Endothelial cell of umbilical vein (primary cell): ENCODE measurements at regions not wholly inside any gene's neighbourhood (a gene's known extent, or its start where the extent isn't known, plus 50 kb on each side); places are given as distances from the start of the nearest gene placed in this dataset.

ENCODE experiments used
- BruUV-seq: library from RNA; stranded (reverse); fragments of 400-500 nt; replicated peaks from 2 replicates; lab custom pipeline; 2021; lab: Mats Ljungman, UMichigan
- CTCF ChIA-PET: fragments of 300-600, 350-600 bp; sonication (Branson Sonifier 250); formaldehyde crosslinking; loops from one replicate; lab custom pipeline; 2021; ENCODE audit warnings: antibody characterized with exemption, inconsistent platforms; lab: Charles Lee
- POLR2A ChIA-PET: fragments of 300-600, 350-600 bp; sonication (Branson Sonifier 250); formaldehyde crosslinking; loops from one replicate; lab custom pipeline; 2021; ENCODE audit warnings: antibody characterized with exemption, inconsistent platforms; lab: Charles Lee
- DNase-seq: peaks from one replicate; pipeline ENCODE4 v3.0.0-alpha.2; 2011; ENCODE audit warnings: low read depth, low spot score
- FAIRE-seq: peaks from 2 replicates; lab custom pipeline; 2011; peaks lifted over from hg19 to GRCh38; lab: Jason Lieb, UNC
- H2AFZ ChIP-seq: 2 replicates; pipeline ENCODE4 v1.6.0; 2012; ENCODE audit warnings: low read depth, low read length, control low read depth, inconsistent platforms
- H3K27ac ChIP-seq: 2 replicates; pipeline ENCODE4 v1.5.1; 2011; ENCODE audit warnings: low read depth, mild to moderate bottlenecking, control low read depth, low read length, moderate library complexity; ENCODE audit not compliant: insufficient read depth
- H3K27me3 ChIP-seq, 2 experiments: 2 replicates each; pipeline versions ENCODE4 v1.6.0 to v1.6.1; 2011; ENCODE audit warnings: low read length in 2 of 2, mixed read lengths in 1 of 2; ENCODE audit not compliant: control insufficient read depth in 2 of 2, insufficient read depth in 2 of 2
- H3K36me3 ChIP-seq, 2 experiments: 2 replicates in 1 of 2; 3 replicates in 1 of 2; pipeline ENCODE4 v1.5.1; 2011; ENCODE audit warnings: low read length in 2 of 2, mild to moderate bottlenecking in 1 of 2, moderate library complexity in 1 of 2; ENCODE audit not compliant: control insufficient read depth in 2 of 2, insufficient read depth in 2 of 2; ENCODE audit errors: extremely low read depth in 1 of 2
- H3K4me1 ChIP-seq: 3 replicates; pipeline ENCODE4 v1.5.1; 2011; ENCODE audit warnings: mild to moderate bottlenecking, low read length; ENCODE audit not compliant: control insufficient read depth, insufficient read depth; ENCODE audit errors: extremely low read depth
- H3K4me2 ChIP-seq: 2 replicates; pipeline ENCODE4 v1.6.1; 2011; ENCODE audit warnings: low read length, control low read depth, mixed read lengths; ENCODE audit not compliant: insufficient read depth
- H3K4me3 ChIP-seq, 3 experiments: fragments of 200-600 bp in 1 of 3; sonication (generic), shearing (Covaris generic) in 1 of 3; replicated peaks in 1 of 3; 2 replicates each; pipeline ENCODE4 v1.5.1; 2011 to 2016; ENCODE audit warnings: control low read depth in 3 of 3, low read length in 3 of 3, mild to moderate bottlenecking in 2 of 3, inconsistent platforms in 1 of 3, low read depth in 1 of 3, moderate library complexity in 1 of 3; ENCODE audit not compliant: insufficient read depth in 1 of 3
- H3K79me2 ChIP-seq: 2 replicates; pipeline ENCODE4 v1.6.0; 2012; ENCODE audit warnings: low read length, inconsistent platforms; ENCODE audit not compliant: control insufficient read depth, insufficient read depth
- H3K9ac ChIP-seq: replicated peaks from 2 replicates; pipeline ENCODE3; 2011; ENCODE audit warnings: low read length, control low read depth; ENCODE audit not compliant: insufficient read depth; ENCODE audit errors: extremely low read depth
- H3K9me1 ChIP-seq: replicated peaks from 3 replicates; pipeline ENCODE4 v1.6.0; 2011; ENCODE audit warnings: mild to moderate bottlenecking, low read length; ENCODE audit not compliant: control insufficient read depth, insufficient read depth; ENCODE audit errors: extremely low read depth
- H3K9me3 ChIP-seq: replicated peaks from 2 replicates; pipeline ENCODE4 v1.5.1; 2012; ENCODE audit warnings: low read length, inconsistent platforms; ENCODE audit not compliant: control insufficient read depth, insufficient read depth
- H4K20me1 ChIP-seq: replicated peaks from 2 replicates; pipeline ENCODE3; 2011; ENCODE audit warnings: mild to moderate bottlenecking, low read length; ENCODE audit not compliant: control insufficient read depth, insufficient read depth; ENCODE audit errors: extremely low read depth
- CTCF ChIP-seq, 2 donors: IDR thresholded peaks; 1 replicate in 1 of 2; 2 replicates in 1 of 2; pipeline ENCODE4 v1.5.1; 2011; ENCODE audit warnings: low read length in 2 of 2, mild to moderate bottlenecking in 2 of 2, moderate library complexity in 2 of 2, control low read depth in 1 of 2, inconsistent platforms in 1 of 2, low read depth in 1 of 2; ENCODE audit not compliant: insufficient read depth in 1 of 2; ENCODE audit errors: extremely low read depth in 1 of 2
- EZH2 ChIP-seq: IDR thresholded peaks from 2 replicates; pipeline ENCODE4 v1.6.1; 2012; ENCODE audit warnings: borderline replicate concordance, low read depth, mild to moderate bottlenecking, moderate library complexity, low read length, inconsistent platforms; ENCODE audit not compliant: severe bottlenecking
- FOS ChIP-seq: IDR thresholded peaks from 2 replicates; pipeline ENCODE4 v1.6.1; 2011; ENCODE audit warnings: mild to moderate bottlenecking, low read length, moderate library complexity, borderline replicate concordance; ENCODE audit not compliant: insufficient read depth
- GATA2 ChIP-seq: IDR thresholded peaks from 2 replicates; pipeline ENCODE4 v1.7.0; 2011; ENCODE audit warnings: low read depth, mild to moderate bottlenecking, moderate library complexity, mixed read lengths, low read length; ENCODE audit not compliant: insufficient read length, insufficient read depth
- JUN ChIP-seq: IDR thresholded peaks from 2 replicates; pipeline ENCODE4 v1.6.1; 2011; ENCODE audit warnings: borderline replicate concordance, low read depth; ENCODE audit not compliant: insufficient read length, insufficient read depth
- MAX ChIP-seq: IDR thresholded peaks from 2 replicates; pipeline ENCODE4 v1.6.1; 2011; ENCODE audit not compliant: insufficient read depth, insufficient read length
- MYC ChIP-seq: IDR thresholded peaks from one replicate; pipeline ENCODE4 v1.6.1; 2011; ENCODE audit warnings: mild to moderate bottlenecking, low read depth, low read length
- POLR2A ChIP-seq: IDR thresholded peaks from 2 replicates; pipeline ENCODE4 v1.6.1; 2012; ENCODE audit warnings: low read depth, mild to moderate bottlenecking, control low read depth, low read length
- POLR2AphosphoS5 ChIP-seq: IDR thresholded peaks from 2 replicates; pipeline ENCODE4 v1.6.1; 2012; ENCODE audit warnings: low read depth, mild to moderate bottlenecking, control low read depth, low read length, moderate library complexity; ENCODE audit not compliant: insufficient read depth
- dilution Hi-C: fragments of 300-500 bp; cut with MboI; formaldehyde crosslinking; loops from one replicate; pipeline ENCODE4 v1.15.0; 2019; ENCODE audit warnings: low sequenced_read_pairs; ENCODE audit not compliant: extremely low pct_ligation_motif_present
- intact Hi-C: fragments of 100-400 bp; cut with micrococcal nuclease; formaldehyde crosslinking; loops from one replicate; pipeline ENCODE4 v1.10.0; 2022

- H3K4me2 ChIP-seq, result no peak overlapping the region
- H3K9ac ChIP-seq, result no peak overlapping the region
- ChIA-PET POLR2A (interaction anchor here (0.6 kb wide), 1 partner anchor 20 kb away, joined by 5 read pairs; no protein-coding TSS in a partner anchor), CTCF (interaction anchor here (0.6 to 1.8 kb wide), 5 partner anchors 17 to 207 kb away, joined by 3 to 5 read pairs (median 3); no protein-coding TSS in a partner anchor)
- dilution Hi-C loops, result no loop called here
- no TSS peak for BruUV-seq
- H3K4me1 ChIP-seq, result peaks cover 15% of the 10 kb centered on the region
- H4K20me1 ChIP-seq, result no peaks in the 10 kb centered on the region
- no peak overlapping the region for H3K4me3 ChIP-seq
- H3K36me3 ChIP-seq, result no peaks in the 10 kb centered on the region
- TF ChIP-seq POLR2AphosphoS5 (no peak), MYC (no peak), CTCF (IDR thresholded peaks at IDR 0.05; ENCODE audit: extremely low read depth in 1 of 2, insufficient read depth in 1 of 2, low read depth in 1 of 2, low read length in 2 of 2) (no peak), FOS (no peak)
- H3K27ac ChIP-seq, result no peak overlapping the region
- no peak overlapping the region for H2AFZ ChIP-seq
- DNase-seq (no peak), FAIRE-seq (no peak)
- intact Hi-C loops, result no loop called here
- H3K9me3 ChIP-seq, result no peaks in the 10 kb centered on the region
- no peaks in the 10 kb centered on the region for H3K79me2 ChIP-seq
- no peaks in the 10 kb centered on the region for H3K9me1 ChIP-seq
- no peaks in the 10 kb centered on the region for H3K27me3 ChIP-seq
These were observed 177.3 kb upstream of the ARL4C start for GRCh38 chr2:234673961-234674759.

- no peak overlapping the region for H3K4me2 ChIP-seq
- H3K9me1 ChIP-seq, result no peaks in the 10 kb centered on the region
- TF ChIP-seq MAX, result no peak
- no peak for TF ChIP-seq MYC
- TF ChIP-seq JUN, result no peak
- TF ChIP-seq FOS, result no peak
- no peak for TF ChIP-seq EZH2
- no peak for TF ChIP-seq GATA2
- no peak for TF ChIP-seq CTCF (IDR thresholded peaks at IDR 0.05; ENCODE audit: extremely low read depth in 1 of 2, insufficient read depth in 1 of 2, low read depth in 1 of 2, low read length in 2 of 2)
- no peak for TF ChIP-seq POLR2AphosphoS5
- TF ChIP-seq POLR2A, result no peak
- ChIA-PET POLR2A (no interaction called here), CTCF (interaction anchor here (0.9 to 1.8 kb wide), 3 partner anchors 17 to 443 kb away, joined by 3 to 5 read pairs (median 3); no protein-coding TSS in a partner anchor)
- no peaks in the 10 kb centered on the region for H3K79me2 ChIP-seq
- no peaks in the 10 kb centered on the region for H3K9me3 ChIP-seq
- H3K4me1 ChIP-seq, result peaks cover 16% of the 10 kb centered on the region
- no peak overlapping the region for H3K9ac ChIP-seq
- intact Hi-C loops, result no loop called here
- no peak for FAIRE-seq
- no peak for DNase-seq
- no peaks in the 10 kb centered on the region for H3K27me3 ChIP-seq
- H3K4me3 ChIP-seq, result no peak overlapping the region
- no TSS peak for BruUV-seq
- dilution Hi-C loops, result no loop called here
- H2AFZ ChIP-seq, result no peak overlapping the region
- H3K27ac ChIP-seq, result no peak overlapping the region
- no peaks in the 10 kb centered on the region for H3K36me3 ChIP-seq
- no peaks in the 10 kb centered on the region for H4K20me1 ChIP-seq
These were observed 176.6 kb upstream of the ARL4C start for GRCh38 chr2:234673501-234673900.
